ENCODE measurements at regions not wholly inside any gene's neighbourhood (a gene's known extent, or its start where the extent isn't known, plus 50 kb on each side); places are given as distances from the start of the nearest gene placed in this dataset.

DNA sequence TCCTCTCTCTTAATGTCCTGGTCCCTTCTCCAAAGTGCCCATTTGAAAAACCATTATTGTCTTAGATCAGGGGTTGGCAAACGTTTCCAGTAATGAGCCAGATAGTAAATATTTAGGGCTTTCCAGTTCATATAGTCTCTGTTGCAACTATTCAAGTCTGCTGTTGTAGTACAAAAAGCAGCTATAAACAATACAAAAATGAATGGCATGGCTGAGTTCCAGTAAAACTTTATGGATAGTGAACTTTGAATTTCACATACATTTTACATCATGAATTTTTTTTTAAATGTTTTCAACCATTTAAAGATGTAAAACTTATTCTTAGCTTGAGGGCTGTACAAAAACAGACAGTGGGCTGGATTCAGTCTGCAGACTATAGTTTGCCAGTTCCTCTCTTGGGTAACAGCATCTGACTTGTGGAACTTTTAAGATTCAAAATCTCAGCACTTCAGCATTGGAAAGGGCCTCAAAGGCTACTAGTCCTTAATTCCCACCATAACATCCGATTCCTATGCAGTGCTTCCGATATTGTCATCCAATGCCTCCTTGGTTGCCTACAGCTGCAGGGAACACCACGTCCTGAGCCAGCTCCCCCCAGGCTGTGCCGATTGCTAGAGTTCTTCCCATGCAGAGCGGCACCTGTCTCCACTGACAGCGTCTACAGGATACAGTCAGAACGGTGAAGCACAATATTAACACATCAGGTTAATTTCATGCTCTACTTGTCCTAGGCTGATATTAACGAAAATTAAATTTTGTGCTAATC lies 65.6 kb upstream of the E2F8 start (continued):
- TF ChIP-seq SPI1 (IDR thresholded peaks at IDR 0.05; ENCODE audit: borderline replicate concordance, insufficient read depth, low read depth, low read length) (no peak), YBX1 (IDR thresholded peaks at IDR 0.05) (no peak), HCFC1 (IDR thresholded peaks at IDR 0.05; ENCODE audit: low read length) (no peak), POU2F2 (IDR thresholded peaks at IDR 0.05; ENCODE audit: borderline replicate concordance, low read depth, low read length) (no peak), CHD4 (IDR thresholded peaks at IDR 0.05) (no peak), SMAD5 (IDR thresholded peaks at IDR 0.05; ENCODE audit: low read depth) (no peak), TCF7 (IDR thresholded peaks at IDR 0.05; ENCODE audit: borderline replicate concordance) (no peak), HDGF (IDR thresholded peaks at IDR 0.05) (no peak), POLR2A (IDR thresholded peaks at IDR 0.05; ENCODE audit: low read depth, low read length) (no peak), YY1 (IDR thresholded peaks at IDR 0.05; ENCODE audit: low read depth, low read length) (no peak), TCF12 (IDR thresholded peaks at IDR 0.05; ENCODE audit: low read depth, low read length) (no peak)
- TF ChIP-seq, protein P1, sequence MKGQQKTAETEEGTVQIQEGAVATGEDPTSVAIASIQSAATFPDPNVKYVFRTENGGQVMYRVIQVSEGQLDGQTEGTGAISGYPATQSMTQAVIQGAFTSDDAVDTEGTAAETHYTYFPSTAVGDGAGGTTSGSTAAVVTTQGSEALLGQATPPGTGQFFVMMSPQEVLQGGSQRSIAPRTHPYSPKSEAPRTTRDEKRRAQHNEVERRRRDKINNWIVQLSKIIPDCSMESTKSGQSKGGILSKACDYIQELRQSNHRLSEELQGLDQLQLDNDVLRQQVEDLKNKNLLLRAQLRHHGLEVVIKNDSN (IDR thresholded peaks at IDR 0.05; ENCODE audit: borderline replicate concordance, extremely low read length, insufficient read depth, low read depth, low read length), result no peak

DNA sequence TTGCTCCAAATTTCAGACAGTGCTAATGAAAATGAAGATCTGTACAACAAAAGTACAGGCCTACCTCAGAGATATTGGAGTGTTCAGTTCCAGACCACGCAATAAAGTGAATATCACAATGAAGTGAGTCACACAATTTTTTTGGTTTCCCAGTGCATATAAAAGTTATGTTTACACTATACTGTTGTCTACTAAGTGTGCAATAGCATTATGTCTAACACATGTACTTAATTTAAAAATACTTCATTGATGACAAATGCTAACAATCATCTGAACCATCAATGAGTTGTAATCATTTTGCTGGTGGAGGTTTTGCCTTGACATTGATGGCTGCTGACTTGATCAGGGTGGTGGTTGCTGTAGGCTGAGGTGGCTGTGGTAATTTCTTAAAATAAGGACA lies 60.6 kb upstream of the E2F8 start:
- POLR2A ChIA-PET, result no interaction called here
- intact Hi-C loops (cut with micrococcal nuclease; ENCODE audit: unreplicated experiment), result no loop called here

More for the DNA sequence above, 60.6 kb upstream of the E2F8 start:
- no peaks in the 10 kb centered on the region for H3K9me3 ChIP-seq (replicated peaks; ENCODE audit: control insufficient read depth, insufficient read depth, low read length)
- TF ChIP-seq PAX8 (IDR thresholded peaks at IDR 0.05) (no peak), ATF3 (IDR thresholded peaks at IDR 0.05; ENCODE audit: borderline replicate concordance, extremely low read depth, low read depth, low read length) (no peak), POLR2AphosphoS5 (IDR thresholded peaks at IDR 0.05; ENCODE audit: low read length) (no peak), FOS (IDR thresholded peaks at IDR 0.05; ENCODE audit: borderline replicate concordance, extremely low read depth, insufficient read length) (no peak), POU2F2 (IDR thresholded peaks at IDR 0.05; ENCODE audit: borderline replicate concordance, low read depth, low read length) (no peak), KLF5 (IDR thresholded peaks at IDR 0.05; ENCODE audit: partially characterized antibody) (no peak), LARP7 (IDR thresholded peaks at IDR 0.05) (no peak)
- TF ChIP-seq, protein P2, sequence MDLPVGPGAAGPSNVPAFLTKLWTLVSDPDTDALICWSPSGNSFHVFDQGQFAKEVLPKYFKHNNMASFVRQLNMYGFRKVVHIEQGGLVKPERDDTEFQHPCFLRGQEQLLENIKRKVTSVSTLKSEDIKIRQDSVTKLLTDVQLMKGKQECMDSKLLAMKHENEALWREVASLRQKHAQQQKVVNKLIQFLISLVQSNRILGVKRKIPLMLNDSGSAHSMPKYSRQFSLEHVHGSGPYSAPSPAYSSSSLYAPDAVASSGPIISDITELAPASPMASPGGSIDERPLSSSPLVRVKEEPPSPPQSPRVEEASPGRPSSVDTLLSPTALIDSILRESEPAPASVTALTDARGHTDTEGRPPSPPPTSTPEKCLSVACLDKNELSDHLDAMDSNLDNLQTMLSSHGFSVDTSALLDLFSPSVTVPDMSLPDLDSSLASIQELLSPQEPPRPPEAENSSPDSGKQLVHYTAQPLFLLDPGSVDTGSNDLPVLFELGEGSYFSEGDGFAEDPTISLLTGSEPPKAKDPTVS (IDR thresholded peaks at IDR 0.05; ENCODE audit: low read depth, low read length), result no peak
- TF ChIP-seq, protein P3, sequence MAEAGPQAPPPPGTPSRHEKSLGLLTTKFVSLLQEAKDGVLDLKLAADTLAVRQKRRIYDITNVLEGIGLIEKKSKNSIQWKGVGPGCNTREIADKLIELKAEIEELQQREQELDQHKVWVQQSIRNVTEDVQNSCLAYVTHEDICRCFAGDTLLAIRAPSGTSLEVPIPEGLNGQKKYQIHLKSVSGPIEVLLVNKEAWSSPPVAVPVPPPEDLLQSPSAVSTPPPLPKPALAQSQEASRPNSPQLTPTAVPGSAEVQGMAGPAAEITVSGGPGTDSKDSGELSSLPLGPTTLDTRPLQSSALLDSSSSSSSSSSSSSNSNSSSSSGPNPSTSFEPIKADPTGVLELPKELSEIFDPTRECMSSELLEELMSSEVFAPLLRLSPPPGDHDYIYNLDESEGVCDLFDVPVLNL (IDR thresholded peaks at IDR 0.05; ENCODE audit: low read depth, low read length), result no peak
- ChIA-PET SMC1A (ENCODE audit: uncharacterized antibody, unreplicated experiment) (interaction anchor here (0.6 to 1.0 kb wide), 3 partner anchors 11 to 219 kb away, joined by 3 read pairs; no protein-coding TSS in a partner anchor), CTCF (interaction anchor here (1.5 kb wide), 1 partner anchor 21 kb away, joined by 3 read pairs; no protein-coding TSS in a partner anchor), RAD21 (ENCODE audit: unreplicated experiment) (no interaction called here)
- H3K9ac ChIP-seq (ENCODE audit: control insufficient read depth, insufficient read depth, low read length), result no peak overlapping the region
- DNase-seq (ENCODE audit: low read depth, low spot score) (no peak), ATAC-seq (no peak), FAIRE-seq (no peak)
- H4K20me1 ChIP-seq (ENCODE audit: control insufficient read depth, insufficient read depth), result no peaks in the 10 kb centered on the region
- no peaks in the 10 kb centered on the region for H3K36me3 ChIP-seq (ENCODE audit: control insufficient read depth in 2 of 2, insufficient read depth in 2 of 2, low read length in 1 of 2)
- no TSS peak for BruUV-seq (replicated peaks)
- 42% methylated on average over 1 of the region's 1 CpG for WGBS (ENCODE audit: insufficient coverage, insufficient replicate concordance, low lambda C conversion rate, missing lambda C conversion rate)
- no peaks in the 10 kb centered on the region for H3K4me1 ChIP-seq (ENCODE audit: control insufficient read depth, insufficient read depth, low read length)
- H2AFZ ChIP-seq (ENCODE audit: control insufficient read depth, low read depth, low read length), result no peak overlapping the region
- no peaks in the 10 kb centered on the region for H3K27me3 ChIP-seq (replicated peaks in 1 of 2; ENCODE audit: control insufficient read depth in 2 of 2, insufficient read depth in 2 of 2, low read length in 1 of 2)
- no peak overlapping the region for H3K27ac ChIP-seq (ENCODE audit: control insufficient read depth, insufficient read depth)
- H3K79me2 ChIP-seq (ENCODE audit: control insufficient read depth, insufficient read depth, low read length), result no peaks in the 10 kb centered on the region
- in situ Hi-C loops (cut with MboI), result loop anchor here (25.0 kb wide), 1 partner anchor 436 kb away; no protein-coding TSS in a partner anchor
- H3K4me2 ChIP-seq (ENCODE audit: control insufficient read depth, insufficient read depth), result no peak overlapping the region
- no peak overlapping the region for H3K4me3 ChIP-seq

All from GM12878 (cell line).